OCI-LY1 (cell line): ENCODE measurements at regions not wholly inside any gene's neighbourhood (a gene's known extent, or its start where the extent isn't known, plus 50 kb on each side); places are given as distances from the start of the nearest gene placed in this dataset.

Source experiments
- EZH2 ChIP-seq: fragments of 200-600 bp; sonication (generic), shearing (Covaris generic); IDR thresholded peaks from 2 replicates; pipeline ENCODE4 v1.8.0; 2017; ENCODE audit warnings: borderline replicate concordance, mixed run types, mild to moderate bottlenecking, antibody characterized with exemption, low read length, moderate library complexity, mixed read lengths
- TF ChIP-seq, protein P1 (sequence below): fragments of 200-600 bp; sonication (generic), shearing (Covaris generic); IDR thresholded peaks from 2 replicates; pipeline ENCODE4 v1.5.1; 2017; ENCODE audit warnings: mild to moderate bottlenecking, antibody characterized with exemption, low read length, moderate library complexity, mixed read lengths

GRCh38 chr7:26554952-26555351, 263.3 kb downstream of the SNX10 start:
- TF ChIP-seq, protein P1, sequence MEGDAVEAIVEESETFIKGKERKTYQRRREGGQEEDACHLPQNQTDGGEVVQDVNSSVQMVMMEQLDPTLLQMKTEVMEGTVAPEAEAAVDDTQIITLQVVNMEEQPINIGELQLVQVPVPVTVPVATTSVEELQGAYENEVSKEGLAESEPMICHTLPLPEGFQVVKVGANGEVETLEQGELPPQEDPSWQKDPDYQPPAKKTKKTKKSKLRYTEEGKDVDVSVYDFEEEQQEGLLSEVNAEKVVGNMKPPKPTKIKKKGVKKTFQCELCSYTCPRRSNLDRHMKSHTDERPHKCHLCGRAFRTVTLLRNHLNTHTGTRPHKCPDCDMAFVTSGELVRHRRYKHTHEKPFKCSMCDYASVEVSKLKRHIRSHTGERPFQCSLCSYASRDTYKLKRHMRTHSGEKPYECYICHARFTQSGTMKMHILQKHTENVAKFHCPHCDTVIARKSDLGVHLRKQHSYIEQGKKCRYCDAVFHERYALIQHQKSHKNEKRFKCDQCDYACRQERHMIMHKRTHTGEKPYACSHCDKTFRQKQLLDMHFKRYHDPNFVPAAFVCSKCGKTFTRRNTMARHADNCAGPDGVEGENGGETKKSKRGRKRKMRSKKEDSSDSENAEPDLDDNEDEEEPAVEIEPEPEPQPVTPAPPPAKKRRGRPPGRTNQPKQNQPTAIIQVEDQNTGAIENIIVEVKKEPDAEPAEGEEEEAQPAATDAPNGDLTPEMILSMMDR, result no peak
- no peak for TF ChIP-seq EZH2
